MM.1S (cell line): ENCODE measurements at regions not wholly inside any gene's neighbourhood (a gene's known extent, or its start where the extent isn't known, plus 50 kb on each side); places are given as distances from the start of the nearest gene placed in this dataset.

ENCODE experiments used
- DNase-seq: peaks from one replicate; pipeline ENCODE4 v3.0.0-alpha.2; 2015
- H2AFZ ChIP-seq: fragments of 300-600 bp; sonication (generic); 2 replicates; pipeline ENCODE4 v1.6.0; 2016; ENCODE audit warnings: antibody characterized with exemption, low read length
- H3F3A ChIP-seq: fragments of 300-600 bp; sonication (generic); 2 replicates; pipeline ENCODE4 v1.6.1; 2016; ENCODE audit warnings: mild to moderate bottlenecking, antibody characterized with exemption, low read length, moderate library complexity, mixed read lengths; ENCODE audit not compliant: insufficient read depth
- H3K27ac ChIP-seq: fragments of 300-600 bp; sonication (generic); 2 replicates; pipeline ENCODE4 v1.5.1; 2016; ENCODE audit warnings: mild to moderate bottlenecking, low read length
- H3K27me3 ChIP-seq: fragments of 300-600 bp; sonication (generic); replicated peaks from 2 replicates; pipeline ENCODE4 v1.6.0; 2016; ENCODE audit warnings: low read length; ENCODE audit not compliant: insufficient read depth
- H3K36me3 ChIP-seq: fragments of 300-600 bp; sonication (generic); replicated peaks from 2 replicates; pipeline ENCODE4 v1.6.1; 2016; ENCODE audit warnings: mild to moderate bottlenecking, low read length, mixed read lengths; ENCODE audit not compliant: insufficient read depth
- H3K4me1 ChIP-seq: fragments of 300-600 bp; sonication (generic); 2 replicates; pipeline ENCODE4 v1.6.1; 2016; ENCODE audit warnings: low read length, mixed read lengths
- H3K4me2 ChIP-seq: fragments of 300-600 bp; sonication (generic); 2 replicates; pipeline ENCODE4 v1.6.0; 2016; ENCODE audit warnings: low read depth, low read length
- H3K4me3 ChIP-seq: fragments of 300-600 bp; sonication (generic); 2 replicates; pipeline ENCODE4 v1.5.1; 2016; ENCODE audit warnings: low read length, mixed read lengths
- H3K79me2 ChIP-seq: fragments of 300-600 bp; sonication (generic); 2 replicates; pipeline ENCODE4 v1.6.1; 2016; ENCODE audit warnings: mixed run types, low read length, mixed read lengths
- H3K9ac ChIP-seq: fragments of 300-600 bp; sonication (generic); 2 replicates; pipeline ENCODE4 v1.6.1; 2016; ENCODE audit warnings: low read length, mixed read lengths
- H3K9me2 ChIP-seq: fragments of 300-600 bp; sonication (generic); replicated peaks from 2 replicates; pipeline ENCODE4 v1.6.1; 2016; ENCODE audit warnings: mild to moderate bottlenecking, low read length, mixed read lengths; ENCODE audit not compliant: insufficient read depth
- H3K9me3 ChIP-seq: fragments of 300-600 bp; sonication (generic); replicated peaks from 2 replicates; pipeline ENCODE4 v1.6.1; 2016; ENCODE audit warnings: mild to moderate bottlenecking, low read length, mixed read lengths; ENCODE audit not compliant: insufficient read depth
- H4K20me1 ChIP-seq: fragments of 300-600 bp; sonication (generic); 2 replicates; pipeline ENCODE4 v1.6.1; 2016; ENCODE audit warnings: mild to moderate bottlenecking, low read length, moderate library complexity, mixed read lengths; ENCODE audit not compliant: insufficient read depth
- CTCF ChIP-seq: fragments of 300-600 bp; sonication (generic); IDR thresholded peaks from 2 replicates; pipeline ENCODE4 v1.5.1; 2016; ENCODE audit warnings: antibody characterized with exemption, low read length, mixed read lengths
- EZH2 ChIP-seq: fragments of 300-600 bp; sonication (generic); optimal IDR thresholded peaks from 2 replicates; pipeline ENCODE3; 2017; ENCODE audit warnings: low read depth, mild to moderate bottlenecking, antibody characterized with exemption, low read length, mixed read lengths
- EZH2phosphoT487 ChIP-seq: fragments of 300-600 bp; sonication (generic); IDR thresholded peaks from 2 replicates; pipeline ENCODE4 v1.6.1; 2018; ENCODE audit warnings: antibody characterized with exemption, low read length

- no peaks in the 10 kb centered on the region for H3K79me2 ChIP-seq
Observed at GRCh38 chr5:79851391-79851863, 139.6 kb downstream of the MTX3 start.

GRCh38 chr5:79850941-79851340 is 140.1 kb downstream of the MTX3 start:
- Histone ChIP-seq H2AFZ (no peak overlapping the region), H3K9ac (no peak overlapping the region), H3F3A (no peaks in the 10 kb centered on the region), H3K4me3 (no peak overlapping the region), H4K20me1 (no peaks in the 10 kb centered on the region), H3K79me2 (no peaks in the 10 kb centered on the region), H3K27ac (no peak overlapping the region), H3K36me3 (no peaks in the 10 kb centered on the region), H3K4me1 (no peaks in the 10 kb centered on the region), H3K27me3 (no peaks in the 10 kb centered on the region), H3K9me3 (no peaks in the 10 kb centered on the region), H3K4me2 (no peak overlapping the region), H3K9me2 (no peaks in the 10 kb centered on the region)
- DNase-seq = no peak
- TF ChIP-seq EZH2 (no peak), EZH2phosphoT487 (no peak), CTCF (no peak)

More at GRCh38 chr5:79851391-79851863, 139.6 kb downstream of the MTX3 start:
- Histone ChIP-seq H3K9me2 (no peaks in the 10 kb centered on the region), H4K20me1 (no peaks in the 10 kb centered on the region), H3K27me3 (no peaks in the 10 kb centered on the region), H3K9ac (no peak overlapping the region), H2AFZ (no peak overlapping the region), H3F3A (no peaks in the 10 kb centered on the region), H3K4me1 (no peaks in the 10 kb centered on the region), H3K27ac (no peak overlapping the region), H3K4me3 (no peak overlapping the region), H3K4me2 (no peak overlapping the region), H3K36me3 (no peaks in the 10 kb centered on the region), H3K9me3 (no peaks in the 10 kb centered on the region)
- no peak for TF ChIP-seq EZH2phosphoT487
- no peak for DNase-seq

- TF ChIP-seq CTCF (no peak), EZH2 (no peak), EZH2phosphoT487 (no peak)
- Histone ChIP-seq H3K9me2 (0 out of 2 replicates have a peak, but pooled peaks cover 2% of the 10 kb centered on the region), H3F3A (no peaks in the 10 kb centered on the region), H3K4me3 (no peak overlapping the region), H3K36me3 (no peaks in the 10 kb centered on the region), H3K79me2 (no peaks in the 10 kb centered on the region), H3K27me3 (no peaks in the 10 kb centered on the region), H3K4me2 (no peak overlapping the region), H3K9ac (no peak overlapping the region), H3K9me3 (no peaks in the 10 kb centered on the region), H3K4me1 (no peaks in the 10 kb centered on the region), H2AFZ (no peak overlapping the region), H4K20me1 (no peaks in the 10 kb centered on the region), H3K27ac (no peak overlapping the region)
- no peak for DNase-seq
Observed at GRCh38 chr5:79850316-79850822, 140.7 kb downstream of the MTX3 start.
